ENCODE measurements at regions not wholly inside any gene's neighbourhood (a gene's known extent, or its start where the extent isn't known, plus 50 kb on each side); places are given as distances from the start of the nearest gene placed in this dataset.
"Not testable (repeated sequence)": the region's sequence is repeated elsewhere in the genome, so short reads cannot be mapped to it uniquely, and the experiment has no call there.

DNA sequence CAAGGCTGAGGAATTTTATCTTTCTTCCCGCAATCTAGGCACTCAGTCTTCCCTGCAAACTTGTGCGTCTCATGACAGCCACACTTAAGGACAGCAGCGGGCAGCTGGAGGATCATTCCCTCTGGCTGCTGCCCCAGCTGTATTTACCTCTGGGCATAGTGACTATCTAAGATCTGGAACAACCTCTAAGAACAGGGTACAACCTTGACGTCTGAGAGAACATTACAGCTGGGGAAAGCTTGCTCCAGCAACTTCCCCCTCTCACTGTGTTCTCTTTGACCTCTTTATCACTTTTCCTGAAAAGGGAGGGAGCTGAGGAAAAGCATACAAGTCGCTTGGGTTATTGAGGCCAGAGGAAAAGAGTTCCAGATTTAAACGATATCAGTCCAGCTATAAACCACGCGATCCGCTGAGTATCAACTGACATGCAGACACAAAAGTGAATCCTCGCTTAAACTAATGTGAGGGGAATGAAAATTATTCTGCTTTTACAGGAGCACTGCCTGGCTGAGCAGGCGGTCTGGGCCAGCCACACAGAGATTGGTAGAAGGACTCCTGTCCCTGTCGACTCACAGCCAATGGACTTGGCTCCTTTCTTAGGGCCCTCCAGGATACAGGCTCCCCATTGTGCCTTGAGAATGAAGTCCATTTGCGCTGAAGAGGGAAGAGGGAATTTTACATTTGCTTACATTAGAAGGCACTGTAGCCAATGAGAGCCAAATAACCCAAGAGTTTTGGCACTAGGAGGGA is 153.3 kb downstream of the QRSL1 start:
- H3K4me1 Mint-ChIP-seq, result peaks cover 6 to 10% (median 8%) of the 10 kb centered on the region in 3 donors
- no peak overlapping the region for H3K4me3 Mint-ChIP-seq
- peaks cover 10 to 32% (median 23%) of the 10 kb centered on the region in 7 donors for H3K9me3 Mint-ChIP-seq

GRCh38 chr6:106779552-106779951 is 150.2 kb downstream of the QRSL1 start:
- H3K4me3 Mint-ChIP-seq; H3K27me3 Mint-ChIP-seq; ATAC-seq (ENCODE audit: low read depth in 2 of 2); DNase-seq; H3K4me1 Mint-ChIP-seq: not testable (repeated sequence)
- Mint-ChIP-seq H3K9me3 (peaks cover 10 to 32% (median 23%) of the 10 kb centered on the region in 7 donors), H3K36me3 (peaks cover 16 to 31% of the 10 kb centered on the region in 2 donors), H3K27ac (peak overlapping the region in 1 of 6 donors; percentile 77)

More for the DNA sequence above, 153.3 kb downstream of the QRSL1 start:
- Mint-ChIP-seq H3K27ac (peak overlapping the region in 2 of 6 donors; percentile 49 to 57), H3K36me3 (peaks cover 16 to 31% of the 10 kb centered on the region in 2 donors), H3K27me3 (no peaks in the 10 kb centered on the region)
- ATAC-seq (ENCODE audit: low read depth in 2 of 2) (no peak), DNase-seq (no peak)

DNA sequence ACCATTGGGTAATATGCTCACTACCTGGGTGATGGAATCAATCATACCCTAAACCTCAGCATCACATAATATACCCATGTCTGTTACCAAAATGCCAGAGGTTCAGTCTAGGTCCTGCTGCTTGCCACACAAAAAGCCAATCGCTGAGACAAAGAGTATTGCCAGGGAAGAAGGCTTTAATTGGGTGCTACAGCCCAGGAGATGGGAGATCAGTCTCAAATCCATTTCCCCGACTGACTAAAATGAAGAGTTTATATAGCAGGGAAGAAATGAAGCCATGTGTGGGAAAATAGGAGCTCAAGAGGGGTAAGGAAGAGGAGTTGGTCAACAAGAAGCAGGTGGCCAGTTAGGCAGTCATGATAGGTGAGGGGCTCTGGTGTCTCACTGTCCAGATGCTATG is 149.6 kb downstream of the QRSL1 start:
- DNase-seq (no peak), ATAC-seq (ENCODE audit: low read depth in 2 of 2) (no peak)
- Mint-ChIP-seq H3K9me3 (peaks cover 10 to 32% (median 23%) of the 10 kb centered on the region in 7 donors), H3K4me1 (peaks cover 0 to 6% (median 4%) of the 10 kb centered on the region in 3 donors), H3K36me3 (peaks cover 16 to 31% of the 10 kb centered on the region in 2 donors), H3K27ac (peak overlapping the region in 2 of 6 donors; percentile 64 to 65), H3K4me3 (no peak overlapping the region), H3K27me3 (no peaks in the 10 kb centered on the region)

DNA sequence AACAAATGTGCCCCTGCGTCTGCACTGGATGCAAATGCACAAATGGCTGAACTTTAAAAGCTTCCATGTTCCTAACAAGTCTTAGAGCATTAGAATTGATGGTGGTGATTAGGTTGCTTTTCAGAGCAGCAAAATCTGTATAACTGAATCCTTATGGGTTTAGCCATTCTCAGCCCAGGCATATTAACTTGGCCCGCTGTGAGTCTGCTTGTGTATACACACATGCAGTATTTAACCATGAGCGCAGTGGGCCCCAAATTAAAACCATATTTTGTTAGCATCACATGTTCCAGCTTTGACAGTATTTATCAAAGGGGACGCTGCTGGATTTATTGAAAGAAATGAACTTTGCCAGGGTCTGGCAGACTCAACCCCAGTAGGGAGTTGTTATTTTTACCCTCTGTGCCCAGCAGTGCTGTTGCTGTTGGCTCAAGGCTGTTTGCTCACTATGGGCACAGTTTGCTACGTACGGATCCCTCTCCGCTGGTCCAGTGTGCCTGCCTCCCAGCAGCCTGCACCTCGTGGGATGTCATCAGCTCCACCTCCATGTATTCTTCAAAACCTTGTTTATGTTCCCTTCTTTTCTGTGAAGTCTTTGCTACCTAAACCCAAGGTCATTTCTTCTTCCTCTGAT is 144.7 kb downstream of the QRSL1 start:
- no peaks in the 10 kb centered on the region for H3K27me3 Mint-ChIP-seq
- H3K36me3 Mint-ChIP-seq, result peaks cover 7 to 17% of the 10 kb centered on the region in 2 donors

GRCh38 chr6:106773522-106773921 is 144.1 kb downstream of the QRSL1 start:
- no peaks in the 10 kb centered on the region for H3K27me3 Mint-ChIP-seq
- no peak overlapping the region for H3K4me3 Mint-ChIP-seq
- H3K27ac Mint-ChIP-seq, result peak overlapping the region in 1 of 6 donors; percentile 12
- H3K4me1 Mint-ChIP-seq, result peaks cover 0 to 4% (median 0%) of the 10 kb centered on the region in 3 donors
- no peak for ATAC-seq (ENCODE audit: low read depth in 2 of 2)
- H3K36me3 Mint-ChIP-seq, result peaks cover under 1 to 11% of the 10 kb centered on the region in 2 donors
- DNase-seq, result no peak
- peaks cover under 1 to 41% (median 23%) of the 10 kb centered on the region in 7 donors for H3K9me3 Mint-ChIP-seq

More for the DNA sequence above, 144.7 kb downstream of the QRSL1 start:
- Mint-ChIP-seq H3K4me1 (peaks cover 0 to 4% (median 0%) of the 10 kb centered on the region in 3 donors), H3K27ac (peak overlapping the region in 1 of 6 donors; percentile 12), H3K4me3 (no peak overlapping the region), H3K9me3 (peaks cover 6 to 42% (median 29%) of the 10 kb centered on the region in 7 donors)
- ATAC-seq (ENCODE audit: low read depth in 2 of 2), result no peak
- DNase-seq, result no peak

GRCh38 chr6:106772270-106773142 is 143.1 kb downstream of the QRSL1 start:
- H3K36me3 Mint-ChIP-seq, result peaks cover 0 to 9% of the 10 kb centered on the region in 2 donors
- peaks cover 0 to 39% (median 27%) of the 10 kb centered on the region in 7 donors for H3K9me3 Mint-ChIP-seq
- DNase-seq, result no peak
- no peaks in the 10 kb centered on the region for H3K27me3 Mint-ChIP-seq
- H3K27ac Mint-ChIP-seq, result no peak overlapping the region
- ATAC-seq (ENCODE audit: low read depth in 2 of 2), result no peak
- H3K4me3 Mint-ChIP-seq, result no peak overlapping the region
- peaks cover 0 to 4% (median 0%) of the 10 kb centered on the region in 3 donors for H3K4me1 Mint-ChIP-seq

DNA sequence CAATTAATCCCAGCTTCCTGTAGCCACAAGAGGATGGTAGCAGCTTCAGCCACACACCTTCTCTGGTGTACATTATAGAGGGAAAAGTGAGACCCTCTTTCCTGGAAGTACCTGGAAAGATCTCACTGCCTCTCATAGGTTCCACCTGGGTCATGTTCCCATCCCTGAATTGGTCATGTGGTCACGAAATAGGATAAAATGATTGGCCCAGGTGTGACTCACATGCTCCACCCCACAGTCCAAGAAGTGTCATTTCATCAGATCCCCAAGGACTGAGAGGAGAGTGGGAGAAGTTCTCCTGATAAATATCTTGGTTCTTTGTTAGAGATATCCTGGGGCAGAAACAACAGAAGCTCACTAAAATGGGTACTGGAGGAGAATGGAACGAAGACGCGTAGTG is 142.4 kb downstream of the QRSL1 start:
- Mint-ChIP-seq H3K4me1 (peaks cover 0 to 4% (median 3%) of the 10 kb centered on the region in 3 donors), H3K36me3 (peaks cover 0 to 9% of the 10 kb centered on the region in 2 donors), H3K9me3 (peaks cover 0 to 39% (median 27%) of the 10 kb centered on the region in 7 donors), H3K4me3 (no peak overlapping the region), H3K27me3 (no peaks in the 10 kb centered on the region), H3K27ac (peak overlapping the region in 1 of 6 donors; percentile 15)
- no peak for DNase-seq
- no peak for ATAC-seq (ENCODE audit: low read depth in 2 of 2)

DNA sequence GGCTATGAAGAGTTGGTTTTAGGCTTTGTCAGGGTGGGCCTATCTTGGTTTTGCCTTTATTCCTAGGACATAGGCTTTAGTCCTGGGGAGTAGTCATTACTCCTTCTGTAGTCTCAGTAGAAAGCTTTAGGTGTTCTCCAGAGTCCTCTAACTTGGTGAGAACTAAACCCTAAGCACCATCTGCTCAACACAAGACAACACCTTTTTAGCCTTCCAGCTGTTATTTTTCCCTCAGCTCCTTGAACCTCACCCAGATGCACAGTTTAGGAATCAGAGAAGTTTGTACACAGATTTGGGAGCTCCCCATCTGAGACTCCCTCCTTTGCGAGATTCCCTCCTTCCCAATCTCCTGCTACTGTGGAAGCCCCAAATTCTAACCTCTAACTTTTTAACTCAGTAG is 141.3 kb downstream of the QRSL1 start:
- no peak for DNase-seq
- Mint-ChIP-seq H3K27me3 (no peaks in the 10 kb centered on the region), H3K4me3 (no peak overlapping the region), H3K36me3 (peaks cover 0 to 9% of the 10 kb centered on the region in 2 donors), H3K27ac (peak overlapping the region in 1 of 6 donors; percentile 76), H3K9me3 (peaks cover 0 to 39% (median 27%) of the 10 kb centered on the region in 7 donors), H3K4me1 (peaks cover 0 to 7% (median 4%) of the 10 kb centered on the region in 3 donors)
- no peak for ATAC-seq (ENCODE audit: low read depth in 2 of 2)

DNA sequence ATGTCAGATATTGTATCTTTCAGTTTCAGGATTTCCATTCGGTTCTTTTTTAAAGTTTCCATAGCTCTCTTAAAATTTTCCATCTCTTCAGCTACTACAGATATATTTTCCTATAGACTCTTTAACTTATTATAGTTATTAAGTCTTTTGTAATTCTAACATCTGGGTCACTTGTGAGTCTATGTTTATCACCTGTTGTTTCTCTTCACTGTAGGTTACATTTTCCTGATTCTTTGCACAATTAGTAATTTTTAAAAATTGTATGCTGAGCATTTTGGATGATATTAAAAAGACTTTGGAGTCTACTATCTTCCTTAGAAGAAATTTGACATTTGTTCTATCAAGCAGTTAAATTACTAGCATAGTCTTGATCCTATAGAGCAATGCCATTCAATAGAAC is 140.7 kb downstream of the QRSL1 start:
- H3K4me3 Mint-ChIP-seq, result no peak overlapping the region
- no peak overlapping the region for H3K27ac Mint-ChIP-seq
- peaks cover 0 to 9% of the 10 kb centered on the region in 2 donors for H3K36me3 Mint-ChIP-seq
- DNase-seq (no peak), ATAC-seq (ENCODE audit: low read depth in 2 of 2) (no peak)
- peaks cover 0 to 39% (median 27%) of the 10 kb centered on the region in 7 donors for H3K9me3 Mint-ChIP-seq
- H3K27me3 Mint-ChIP-seq, result no peaks in the 10 kb centered on the region
- H3K4me1 Mint-ChIP-seq, result peaks cover 0 to 7% (median 4%) of the 10 kb centered on the region in 3 donors

- no peak for ATAC-seq (ENCODE audit: low read depth in 2 of 2)
- Mint-ChIP-seq H3K27ac (peak overlapping the region in 2 of 6 donors; percentile 47 to 49), H3K4me3 (no peak overlapping the region), H3K9me3 (peaks cover 0 to 37% (median 32%) of the 10 kb centered on the region in 7 donors), H3K36me3 (peaks cover 0 to 9% of the 10 kb centered on the region in 2 donors), H3K4me1 (peaks cover 0 to 7% (median 0%) of the 10 kb centered on the region in 3 donors), H3K27me3 (no peaks in the 10 kb centered on the region)
- DNase-seq, result no peak
Observed at GRCh38 chr6:106767271-106767670, 137.9 kb downstream of the QRSL1 start.

DNA sequence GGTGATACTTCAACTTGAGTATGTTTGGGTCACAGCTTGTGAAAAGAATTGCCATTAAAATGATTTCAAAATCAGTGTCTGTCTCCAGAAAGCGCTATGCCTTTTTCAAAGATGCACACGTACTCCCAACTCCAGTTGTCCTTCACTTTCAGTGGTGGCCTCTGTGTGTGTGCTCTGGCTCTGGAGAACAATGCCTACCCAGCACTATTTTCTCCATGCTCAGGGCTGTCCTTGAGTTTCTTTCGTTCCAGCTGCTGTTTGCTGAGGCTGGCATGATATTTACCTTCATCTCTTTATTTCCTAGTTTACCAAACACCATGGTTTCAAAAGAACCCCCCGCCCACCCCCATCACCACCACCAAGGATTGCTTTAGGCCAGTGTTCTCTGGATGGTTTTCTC is 136.8 kb downstream of the QRSL1 start:
- H3K36me3 Mint-ChIP-seq, result peaks cover 0 to 7% of the 10 kb centered on the region in 2 donors
- no peaks in the 10 kb centered on the region for H3K27me3 Mint-ChIP-seq
- H3K4me1 Mint-ChIP-seq, result peaks cover 0 to 9% (median 0%) of the 10 kb centered on the region in 3 donors
- no peak overlapping the region for H3K27ac Mint-ChIP-seq
- ATAC-seq (ENCODE audit: low read depth in 2 of 2), result no peak
- H3K4me3 Mint-ChIP-seq, result no peak overlapping the region
- DNase-seq, result no peak
- peaks cover 0 to 30% (median 27%) of the 10 kb centered on the region in 7 donors for H3K9me3 Mint-ChIP-seq

GRCh38 chr6:106765496-106765895 is 136.1 kb downstream of the QRSL1 start:
- no peaks in the 10 kb centered on the region for H3K27me3 Mint-ChIP-seq
- no peak overlapping the region for H3K27ac Mint-ChIP-seq
- no peak for ATAC-seq (ENCODE audit: low read depth in 2 of 2)
- H3K4me1 Mint-ChIP-seq, result peaks cover 0 to 11% (median 0%) of the 10 kb centered on the region in 3 donors
- peaks cover 0 to 23% (median 21%) of the 10 kb centered on the region in 7 donors for H3K9me3 Mint-ChIP-seq
- H3K4me3 Mint-ChIP-seq, result no peak overlapping the region
- no peak for DNase-seq
- no peaks in the 10 kb centered on the region for H3K36me3 Mint-ChIP-seq

Measured in naive B cell (primary cell).